ENCODE measurements at regions not wholly inside any gene's neighbourhood (a gene's known extent, or its start where the extent isn't known, plus 50 kb on each side); places are given as distances from the start of the nearest gene placed in this dataset.

- DNase-seq (ENCODE audit: low read depth, low spot score) (no peak), ATAC-seq (no peak)
- H4K20me1 ChIP-seq (ENCODE audit: insufficient read depth), result no peaks in the 10 kb centered on the region
- H3K9me2 ChIP-seq (ENCODE audit: insufficient read depth), result no peaks in the 10 kb centered on the region
- TF ChIP-seq EZH2phosphoT487 (IDR thresholded peaks at IDR 0.05; ENCODE audit: borderline replicate concordance), result no peak
- no peak for TF ChIP-seq CTCF (IDR thresholded peaks at IDR 0.05 in 2 of 3, conservative IDR thresholded peaks at IDR 0.05 in 1 of 3; ENCODE audit: borderline replicate concordance in 1 of 3, insufficient read depth in 1 of 3, low read depth in 2 of 3, low read length in 2 of 3)
- no peak for TF ChIP-seq TCF7L2 (IDR thresholded peaks at IDR 0.05; ENCODE audit: borderline replicate concordance, extremely low read depth, insufficient read depth, insufficient read length)
- no peak for TF ChIP-seq POLR2AphosphoS5 (IDR thresholded peaks at IDR 0.05; ENCODE audit: low read depth, low read length)
- no peak for TF ChIP-seq EGR1 (IDR thresholded peaks at IDR 0.05; ENCODE audit: low read depth)
- no peak for TF ChIP-seq SP1 (IDR thresholded peaks at IDR 0.05; ENCODE audit: low read depth)
- TF ChIP-seq ZNF274 (IDR thresholded peaks at IDR 0.05; ENCODE audit: low read depth, low read length), result no peak
- TF ChIP-seq ELF1 (IDR thresholded peaks at IDR 0.05; ENCODE audit: borderline replicate concordance, low read depth), result no peak
- no peak for TF ChIP-seq YY1 (IDR thresholded peaks at IDR 0.05; ENCODE audit: extremely low read depth, insufficient replicate concordance, low read depth, low read length)
- no peak for TF ChIP-seq RAD21 (IDR thresholded peaks at IDR 0.05; ENCODE audit: low read depth)
- no peaks in the 10 kb centered on the region for H3K27me3 ChIP-seq (ENCODE audit: insufficient read depth, low read length)
- no peak overlapping the region for H3K27ac ChIP-seq (ENCODE audit: low read depth, low read length)
- no peak overlapping the region for H3K4me3 ChIP-seq (replicated peaks in 1 of 2; ENCODE audit: low read depth in 1 of 2, low read length in 2 of 2)
- no peaks in the 10 kb centered on the region for H3K36me3 ChIP-seq (ENCODE audit: control insufficient read depth in 1 of 2, insufficient read depth in 2 of 2, low read length in 2 of 2)
- no peaks in the 10 kb centered on the region for H3K9me3 ChIP-seq (ENCODE audit: control insufficient read depth in 1 of 2, insufficient read depth in 1 of 2, low read depth in 1 of 2, low read length in 2 of 2)
- no peak overlapping the region for H3K4me2 ChIP-seq (ENCODE audit: low read length)
- BruUV-seq (replicated peaks), result no TSS peak
- POLR2A ChIA-PET, result no interaction called here
- no peaks in the 10 kb centered on the region for H3K4me1 ChIP-seq (ENCODE audit: control insufficient read depth in 1 of 2, insufficient read depth in 2 of 2, low read length in 2 of 2)
- RAD21 ChIA-PET (ENCODE audit: low non-redundant PET in 1 of 2, low total read pairs in 2 of 2, uncharacterized antibody in 2 of 2, unreplicated experiment in 2 of 2), result no interaction called here
- intact Hi-C loops (cut with micrococcal nuclease), result loop anchor here (10.0 kb wide), 1 partner anchor 242 kb away; no protein-coding TSS in a partner anchor
- H3K9ac ChIP-seq (ENCODE audit: low read length), result no peak overlapping the region
- H3K79me2 ChIP-seq (ENCODE audit: insufficient read depth, low read length), result no peaks in the 10 kb centered on the region
- H2AFZ ChIP-seq (ENCODE audit: low read depth, low read length, poor library complexity, severe bottlenecking), result no peak overlapping the region
- CTCF ChIA-PET, result no interaction called here
Measured at GRCh38 chr4:103787057-103787456, 67.3 kb upstream of the TACR3 start.
